PC-3 (cell line): ENCODE measurements at regions not wholly inside any gene's neighbourhood (a gene's known extent, or its start where the extent isn't known, plus 50 kb on each side); places are given as distances from the start of the nearest gene placed in this dataset.

Experiments used
- EZH2 ChIP-seq: fragments of 300-600 bp; sonication (generic); IDR thresholded peaks from one replicate; pipeline ENCODE4 v1.6.1; 2017; ENCODE audit warnings: antibody characterized with exemption, mild to moderate bottlenecking, low read length; ENCODE audit not compliant: unreplicated experiment
- TF ChIP-seq, protein P1 (sequence below): fragments of 300-600 bp; sonication (generic); conservative IDR thresholded peaks from 2 replicates; pipeline ENCODE4 v1.5.1; 2017; ENCODE audit warnings: antibody characterized with exemption, low read depth, mild to moderate bottlenecking, low read length

DNA sequence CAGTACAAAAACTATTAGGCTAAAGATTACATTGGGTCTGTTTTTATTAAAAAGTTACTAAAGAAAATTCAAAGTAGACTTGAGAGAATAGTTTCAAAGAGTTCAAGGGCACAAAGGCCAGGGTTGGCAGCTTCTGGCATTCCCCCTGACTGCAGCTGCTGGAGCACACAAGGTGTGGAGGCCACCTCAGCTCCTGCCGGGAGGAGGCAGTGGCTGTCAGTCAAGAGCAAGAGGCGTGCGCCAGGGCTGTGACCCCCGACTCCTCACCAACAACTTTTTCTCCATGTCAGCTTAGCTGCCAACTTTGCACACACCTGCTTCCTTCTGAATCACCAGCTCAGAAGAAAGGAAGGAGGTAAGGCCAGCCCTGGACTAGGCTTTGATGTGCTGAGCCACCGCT lies 144.6 kb upstream of the PLXNA4 start:
- TF ChIP-seq, protein P1, sequence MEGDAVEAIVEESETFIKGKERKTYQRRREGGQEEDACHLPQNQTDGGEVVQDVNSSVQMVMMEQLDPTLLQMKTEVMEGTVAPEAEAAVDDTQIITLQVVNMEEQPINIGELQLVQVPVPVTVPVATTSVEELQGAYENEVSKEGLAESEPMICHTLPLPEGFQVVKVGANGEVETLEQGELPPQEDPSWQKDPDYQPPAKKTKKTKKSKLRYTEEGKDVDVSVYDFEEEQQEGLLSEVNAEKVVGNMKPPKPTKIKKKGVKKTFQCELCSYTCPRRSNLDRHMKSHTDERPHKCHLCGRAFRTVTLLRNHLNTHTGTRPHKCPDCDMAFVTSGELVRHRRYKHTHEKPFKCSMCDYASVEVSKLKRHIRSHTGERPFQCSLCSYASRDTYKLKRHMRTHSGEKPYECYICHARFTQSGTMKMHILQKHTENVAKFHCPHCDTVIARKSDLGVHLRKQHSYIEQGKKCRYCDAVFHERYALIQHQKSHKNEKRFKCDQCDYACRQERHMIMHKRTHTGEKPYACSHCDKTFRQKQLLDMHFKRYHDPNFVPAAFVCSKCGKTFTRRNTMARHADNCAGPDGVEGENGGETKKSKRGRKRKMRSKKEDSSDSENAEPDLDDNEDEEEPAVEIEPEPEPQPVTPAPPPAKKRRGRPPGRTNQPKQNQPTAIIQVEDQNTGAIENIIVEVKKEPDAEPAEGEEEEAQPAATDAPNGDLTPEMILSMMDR: no peak
- no peak for TF ChIP-seq EZH2
